ENCODE measurements at regions not wholly inside any gene's neighbourhood (a gene's known extent, or its start where the extent isn't known, plus 50 kb on each side); places are given as distances from the start of the nearest gene placed in this dataset.

DNA sequence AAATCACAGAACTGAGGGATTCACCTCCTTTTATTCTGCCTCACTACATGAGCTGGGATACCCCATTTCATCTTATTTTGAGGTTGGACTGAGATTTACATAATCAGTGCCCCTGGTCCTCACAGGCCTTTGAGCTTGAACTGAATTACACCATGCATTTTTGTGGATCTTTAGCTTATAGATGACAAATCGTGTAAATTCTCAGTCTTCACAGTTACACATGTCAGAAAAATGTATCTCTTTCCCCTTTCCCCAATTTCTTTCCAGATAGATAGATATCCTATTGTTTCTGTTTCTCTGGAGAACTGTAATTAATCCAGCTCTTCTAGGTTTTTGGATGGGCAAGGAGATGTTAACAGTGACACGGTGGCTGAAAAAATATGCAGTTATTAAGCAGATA lies 1778.9 kb upstream of the SEL1L start:
- no peaks in the 10 kb centered on the region for H3K27me3 Mint-ChIP-seq (ENCODE audit: low read depth in 3 of 3)
- WGBS (ENCODE audit: insufficient coverage) = 100% methylated on average over 1 of the region's 2 CpGs
- no peak overlapping the region for H3K27ac Mint-ChIP-seq
- Histone ChIP-seq H2AFZ (ENCODE audit: insufficient read depth, low read depth, low read length, poor library complexity, severe bottlenecking) (no peak overlapping the region), H4K20me1 (ENCODE audit: insufficient read depth, low read length) (no peaks in the 10 kb centered on the region), H3K4me2 (replicated peaks; ENCODE audit: extremely low read depth, low read length, poor library complexity, severe bottlenecking) (no peak overlapping the region), H3K9me3 (replicated peaks in 1 of 2; ENCODE audit: control insufficient read depth in 1 of 2, insufficient read depth in 1 of 2, low read length in 2 of 2) (no peaks in the 10 kb centered on the region), H3K4me1 (ENCODE audit: control insufficient read depth in 1 of 2, insufficient read depth in 2 of 2, low read length in 2 of 2) (peaks cover 0 to 3% of the 10 kb centered on the region in 2 donors), H3K27ac (ENCODE audit: low read depth in 1 of 2, low read length in 2 of 2) (no peak overlapping the region), H3K27me3 (ENCODE audit: control insufficient read depth in 2 of 2, insufficient read depth in 2 of 2, low read length in 2 of 2) (no peaks in the 10 kb centered on the region), H3K79me2 (ENCODE audit: insufficient read depth, low read length) (no peaks in the 10 kb centered on the region), H3K36me3 (replicated peaks in 1 of 2; ENCODE audit: control insufficient read depth in 1 of 2, insufficient read depth in 2 of 2, low read length in 2 of 2) (no peaks in the 10 kb centered on the region), H3K4me3 (replicated peaks in 1 of 3; ENCODE audit: low read depth in 2 of 3, low read length in 3 of 3) (no peak overlapping the region), H3K9ac (ENCODE audit: insufficient read depth, low read length, poor library complexity, severe bottlenecking) (no peak overlapping the region)
- DNase-seq = no peak
- no peak overlapping the region for H3K4me3 Mint-ChIP-seq
- no peaks in the 10 kb centered on the region for H3K36me3 Mint-ChIP-seq
- peaks cover 0 to 6% (median 2%) of the 10 kb centered on the region in 7 donors for H3K9me3 Mint-ChIP-seq
- H3K4me1 Mint-ChIP-seq = peaks cover 1% of the 10 kb centered on the region
- intact Hi-C loops (cut with micrococcal nuclease) = no loop called here
- TF ChIP-seq CTCF (IDR thresholded peaks at IDR 0.05) = no peak

GRCh38 chr14:83314764-83315163 lies 1781.1 kb upstream of the SEL1L start:
- no peak overlapping the region for H2AFZ ChIP-seq (ENCODE audit: insufficient read depth, low read depth, low read length, poor library complexity, severe bottlenecking)
- H3K36me3 ChIP-seq (replicated peaks in 1 of 2; ENCODE audit: control insufficient read depth in 1 of 2, insufficient read depth in 2 of 2, low read length in 2 of 2) = no peaks in the 10 kb centered on the region
- no peaks in the 10 kb centered on the region for H3K79me2 ChIP-seq (ENCODE audit: insufficient read depth, low read length)
- Mint-ChIP-seq H3K4me1 (peaks cover 1% of the 10 kb centered on the region), H3K4me3 (no peak overlapping the region), H3K36me3 (no peaks in the 10 kb centered on the region), H3K27me3 (ENCODE audit: low read depth in 3 of 3) (no peaks in the 10 kb centered on the region), H3K27ac (no peak overlapping the region), H3K9me3 (peaks cover 0 to 5% (median 2%) of the 10 kb centered on the region in 7 donors)
- H3K4me2 ChIP-seq (replicated peaks; ENCODE audit: extremely low read depth, low read length, poor library complexity, severe bottlenecking) = no peak overlapping the region
- intact Hi-C loops (cut with micrococcal nuclease) = no loop called here
- H3K9ac ChIP-seq (ENCODE audit: insufficient read depth, low read length, poor library complexity, severe bottlenecking) = no peak overlapping the region
- no peak overlapping the region for H3K27ac ChIP-seq (ENCODE audit: low read depth in 1 of 2, low read length in 2 of 2)
- no peaks in the 10 kb centered on the region for H3K9me3 ChIP-seq (replicated peaks in 1 of 2; ENCODE audit: control insufficient read depth in 1 of 2, insufficient read depth in 1 of 2, low read length in 2 of 2)
- H3K27me3 ChIP-seq (ENCODE audit: control insufficient read depth in 2 of 2, insufficient read depth in 2 of 2, low read length in 2 of 2) = no peaks in the 10 kb centered on the region
- H4K20me1 ChIP-seq (ENCODE audit: insufficient read depth, low read length) = no peaks in the 10 kb centered on the region
- no peak for DNase-seq
- H3K4me1 ChIP-seq (ENCODE audit: control insufficient read depth in 1 of 2, insufficient read depth in 2 of 2, low read length in 2 of 2) = peaks cover 0 to 3% of the 10 kb centered on the region in 2 donors
- WGBS (ENCODE audit: insufficient coverage) = no CpG with 5 or more reads among the region's 2 CpGs
- no peak for TF ChIP-seq CTCF (IDR thresholded peaks at IDR 0.05)
- no peak overlapping the region for H3K4me3 ChIP-seq (replicated peaks in 1 of 3; ENCODE audit: low read depth in 2 of 3, low read length in 3 of 3)

All from CD14-positive monocyte (primary cell).